HG03135 (cell line): ENCODE measurements at regions not wholly inside any gene's neighbourhood (a gene's known extent, or its start where the extent isn't known, plus 50 kb on each side); places are given as distances from the start of the nearest gene placed in this dataset.
"Not testable (repeated sequence)": the region's sequence is repeated elsewhere in the genome, so short reads cannot be mapped to it uniquely, and the experiment has no call there.

Experiments
- ATAC-seq: cut with Tn5 transposase; IDR thresholded peaks from one replicate; pipeline ENCODE4 v1.9.1; 2021; ENCODE audit warnings: mild to moderate bottlenecking, moderate library complexity; ENCODE audit not compliant: unreplicated experiment

DNA sequence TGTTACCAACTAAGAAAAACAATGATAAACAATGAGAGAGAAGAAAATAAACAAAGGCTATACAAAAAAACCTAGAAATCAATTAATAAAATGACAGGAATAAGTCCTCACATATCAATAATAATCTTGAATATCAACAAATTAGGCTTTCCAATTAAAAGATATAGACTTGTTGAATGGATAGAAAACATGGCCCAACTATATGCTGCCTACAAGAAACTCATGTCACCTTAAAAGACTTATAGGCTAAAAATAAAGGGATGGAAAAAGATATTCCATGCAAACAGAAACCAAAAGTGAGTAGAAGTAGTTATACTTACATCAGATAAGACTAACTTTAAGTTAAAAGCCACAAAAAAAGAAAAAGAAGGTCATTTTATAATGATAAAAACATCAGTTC is 183.9 kb downstream of the MYRFL start:
- no peak for ATAC-seq

DNA sequence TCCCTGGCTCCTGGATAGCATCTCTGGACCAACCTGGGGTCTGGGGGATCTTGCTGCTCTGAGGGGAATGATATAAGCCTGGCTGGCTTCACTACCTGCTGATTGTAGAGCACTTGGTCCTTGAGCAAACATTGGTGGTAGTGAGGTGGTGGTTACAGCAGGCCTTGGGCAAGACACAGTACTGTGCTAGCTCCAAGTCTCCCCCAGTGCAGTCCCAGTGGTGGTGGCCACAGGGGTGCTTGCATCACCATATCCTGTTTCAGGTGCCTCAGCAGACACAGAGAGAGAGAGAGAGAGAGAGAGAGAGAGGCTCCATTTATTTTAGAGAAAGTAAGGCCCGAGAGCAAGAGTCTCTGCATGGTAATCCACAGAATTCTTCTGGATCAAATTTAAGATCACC is 186.3 kb downstream of the MYRFL start:
- no peak for ATAC-seq

DNA sequence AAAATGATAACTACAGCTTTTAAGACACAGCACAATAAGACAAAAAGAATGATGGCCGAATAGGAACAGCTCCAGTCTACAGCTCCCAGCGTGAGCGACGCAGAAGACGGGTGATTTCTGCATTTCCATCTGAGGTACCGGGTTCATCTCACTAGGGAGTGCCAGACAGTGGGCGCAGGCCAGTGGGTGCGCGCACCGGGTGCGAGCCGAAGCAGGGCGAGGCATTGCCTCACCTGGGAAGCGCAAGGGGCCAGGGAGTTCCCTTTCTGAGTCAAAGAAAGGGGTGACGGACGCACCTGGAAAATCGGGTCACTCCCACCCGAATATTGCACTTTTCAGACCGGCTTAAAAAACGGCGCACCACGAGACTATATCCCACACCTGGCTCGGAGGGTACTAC is 188.0 kb downstream of the MYRFL start:
- ATAC-seq, result not testable (repeated sequence)

DNA sequence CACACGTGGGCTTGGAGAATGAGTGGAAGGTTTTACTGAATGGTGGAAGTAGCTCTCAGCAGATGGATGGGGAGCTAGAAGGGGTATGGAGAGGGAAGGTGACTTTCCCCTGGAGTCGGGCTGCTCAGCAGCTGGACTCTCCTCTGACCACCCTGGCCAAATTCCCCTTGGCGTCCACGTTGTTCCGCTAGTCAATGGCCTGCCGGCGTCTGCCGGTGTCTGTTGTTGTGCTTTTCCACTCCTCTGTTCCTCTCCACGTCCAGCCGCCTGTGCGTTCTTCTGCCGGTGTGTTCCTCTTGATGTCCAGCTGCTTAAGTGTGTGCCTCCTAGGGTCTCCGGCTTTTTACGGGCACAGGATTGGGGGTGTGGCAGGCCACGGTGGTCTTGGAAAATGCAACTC is 203.5 kb downstream of the MYRFL start:
- no peak for ATAC-seq

DNA sequence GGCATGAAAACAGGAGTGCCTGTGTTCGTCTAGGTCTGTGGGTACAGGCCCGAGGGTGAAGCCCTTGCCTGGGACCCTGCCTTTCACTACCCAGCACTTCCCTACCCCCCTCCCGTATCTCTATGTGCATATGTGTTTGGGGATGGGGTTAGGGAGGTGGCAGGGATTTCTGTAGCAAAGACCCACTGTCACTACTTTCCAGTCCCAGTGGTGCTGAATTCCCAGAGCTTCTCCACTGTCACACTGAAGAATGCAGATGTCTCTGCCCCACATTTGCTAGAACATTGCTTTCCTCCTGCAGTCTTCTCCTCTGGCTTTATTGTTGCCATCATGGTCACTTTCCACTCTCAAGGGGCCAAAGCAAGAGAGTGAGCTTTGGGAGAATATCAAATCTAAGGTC is 203.9 kb downstream of the MYRFL start:
- ATAC-seq, result no peak

DNA sequence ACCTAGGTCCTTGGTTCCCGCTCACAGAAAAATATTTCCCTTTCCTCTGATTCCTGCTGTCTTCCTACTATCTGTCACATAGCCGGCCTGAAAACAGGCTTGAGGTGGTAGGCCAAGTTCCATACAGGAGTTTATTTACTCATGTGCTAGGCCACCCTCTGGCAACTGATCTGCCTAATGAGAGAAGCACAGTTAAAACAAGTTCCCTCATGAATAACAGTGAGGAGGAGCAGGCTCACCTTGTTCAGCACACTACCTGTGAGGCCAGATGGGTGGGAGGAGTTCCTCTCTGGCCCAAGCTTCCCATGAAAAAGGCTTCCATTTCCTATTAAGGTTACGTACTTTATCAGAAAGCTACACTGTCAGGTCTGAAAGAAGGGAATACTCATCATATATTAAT is 206.0 kb downstream of the MYRFL start:
- no peak for ATAC-seq

DNA sequence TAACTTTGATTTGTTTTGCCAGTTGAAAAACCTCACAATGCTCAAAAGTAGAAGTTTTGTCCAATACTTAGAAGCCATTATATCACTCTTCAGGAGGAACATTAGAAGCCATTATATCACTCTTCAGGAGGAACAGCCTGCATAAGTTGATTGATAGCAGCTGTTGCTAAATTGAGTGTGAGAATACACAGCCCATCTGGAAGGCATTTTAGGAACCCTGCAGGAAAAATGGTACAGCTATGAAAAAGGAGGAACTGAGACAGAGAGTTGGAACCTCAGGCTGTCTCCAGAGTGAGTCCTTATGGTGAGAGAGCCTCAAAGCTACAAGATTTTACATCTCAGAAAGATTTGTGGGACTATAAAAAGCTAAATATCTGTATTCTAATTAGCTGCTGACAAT is 207.0 kb downstream of the MYRFL start:
- ATAC-seq, result no peak

DNA sequence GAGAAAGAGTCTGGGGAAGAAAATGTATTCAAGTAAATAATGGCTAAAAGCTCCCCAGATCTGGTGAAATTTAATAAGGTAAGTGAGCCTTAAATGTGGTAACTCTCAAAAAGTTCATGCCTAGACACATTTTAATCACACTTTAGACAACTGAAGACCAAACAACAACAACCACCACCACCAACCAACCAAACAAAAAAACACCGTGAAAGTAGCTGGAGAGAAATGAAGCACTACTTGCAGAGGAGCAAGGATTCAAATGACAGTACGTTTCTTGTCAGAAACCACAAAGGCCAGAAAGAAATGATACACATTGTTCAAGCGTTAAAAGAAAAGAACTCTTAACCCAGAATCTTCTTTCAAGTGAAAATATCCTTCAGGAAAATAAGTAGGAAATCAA is 208.3 kb downstream of the MYRFL start:
- ATAC-seq, result no peak

DNA sequence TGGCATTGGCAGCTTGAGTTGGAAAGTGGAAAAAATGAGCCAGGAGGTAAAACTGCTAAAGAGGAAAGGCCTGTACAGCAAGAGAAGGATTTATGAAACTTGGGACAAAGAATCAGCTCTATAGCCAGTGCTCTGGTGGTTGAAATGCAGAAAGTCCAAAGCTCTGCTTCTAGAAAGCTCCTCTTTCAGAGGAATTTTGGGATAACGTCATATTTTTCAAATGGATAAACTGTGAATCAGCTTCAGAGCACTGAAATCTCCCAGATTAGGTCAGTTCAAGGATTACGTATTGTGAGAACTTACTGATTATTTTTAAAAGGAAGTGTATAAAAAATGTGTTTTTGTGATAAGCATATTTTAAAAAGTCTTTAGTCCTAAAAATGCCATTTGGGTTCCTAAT is 203.1 kb upstream of the CNOT2 start:
- no peak for ATAC-seq

DNA sequence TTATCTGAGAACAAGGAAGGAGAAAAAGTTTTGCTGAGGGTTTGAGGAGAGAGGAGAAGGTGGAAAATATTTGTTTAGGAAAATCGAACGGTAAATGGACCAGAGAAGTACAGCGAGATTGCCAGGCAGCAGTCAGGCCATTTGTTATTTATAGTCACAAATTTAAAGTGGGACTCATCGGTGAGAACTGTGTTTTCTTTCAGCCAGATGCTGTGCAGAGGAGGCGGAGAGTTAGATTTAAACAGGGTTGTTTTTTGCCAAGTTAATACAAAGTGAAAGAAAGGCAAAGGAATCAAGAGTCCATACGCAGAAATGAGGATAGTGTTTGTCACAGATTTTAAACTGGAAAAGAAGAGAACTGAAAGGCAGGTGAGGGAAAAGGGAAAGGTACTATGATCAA is 200.6 kb upstream of the CNOT2 start:
- ATAC-seq, result no peak

DNA sequence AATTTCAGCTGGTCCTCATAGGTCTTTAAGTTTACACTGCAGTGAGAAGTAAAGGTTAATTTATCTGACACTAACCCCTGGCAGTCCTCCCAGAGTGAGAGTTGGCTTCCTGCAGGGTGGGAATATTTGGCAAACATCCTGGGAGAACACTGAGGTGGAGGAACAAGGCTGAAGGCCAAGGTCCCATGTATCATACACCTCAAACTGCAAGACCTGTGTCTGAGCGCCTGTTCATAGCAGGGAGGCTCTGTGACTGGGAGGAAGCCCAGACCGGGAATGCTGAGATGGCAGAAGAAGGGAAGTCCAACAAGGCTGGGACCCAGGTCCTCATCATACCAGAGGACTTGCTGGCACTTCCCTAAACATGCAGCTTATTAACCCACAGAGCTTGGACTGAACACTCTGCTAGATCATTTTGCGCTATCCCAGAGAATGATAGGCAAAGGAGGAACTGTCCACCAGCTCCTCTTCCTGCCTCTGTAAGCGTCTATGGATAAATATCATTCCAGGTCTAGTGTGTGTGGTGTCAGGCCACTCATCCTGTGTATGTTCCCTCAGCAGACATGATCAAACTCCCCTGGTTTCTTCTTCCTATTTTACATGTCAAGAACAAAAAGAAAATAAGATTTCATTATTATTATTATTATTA is 199.6 kb upstream of the CNOT2 start:
- no peak for ATAC-seq

DNA sequence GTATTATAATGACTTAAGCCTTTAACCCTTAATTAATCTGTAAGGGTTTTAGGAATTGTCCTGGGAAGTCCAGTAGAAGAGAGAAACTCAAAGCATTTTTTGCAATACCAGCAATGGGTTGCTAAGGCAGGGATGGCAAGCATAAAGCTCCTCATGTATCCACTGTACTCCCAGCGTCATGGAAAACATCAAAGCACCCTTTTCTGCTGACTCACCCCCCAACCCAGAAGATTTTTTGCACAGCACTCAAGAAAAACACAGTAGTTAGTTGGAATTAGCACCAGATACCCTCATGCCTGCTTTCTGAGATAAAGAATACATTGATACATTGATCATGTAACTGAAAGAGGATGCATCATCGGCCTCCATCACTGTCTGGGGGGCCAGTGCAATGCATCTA is 199.1 kb upstream of the CNOT2 start:
- ATAC-seq, result no peak

DNA sequence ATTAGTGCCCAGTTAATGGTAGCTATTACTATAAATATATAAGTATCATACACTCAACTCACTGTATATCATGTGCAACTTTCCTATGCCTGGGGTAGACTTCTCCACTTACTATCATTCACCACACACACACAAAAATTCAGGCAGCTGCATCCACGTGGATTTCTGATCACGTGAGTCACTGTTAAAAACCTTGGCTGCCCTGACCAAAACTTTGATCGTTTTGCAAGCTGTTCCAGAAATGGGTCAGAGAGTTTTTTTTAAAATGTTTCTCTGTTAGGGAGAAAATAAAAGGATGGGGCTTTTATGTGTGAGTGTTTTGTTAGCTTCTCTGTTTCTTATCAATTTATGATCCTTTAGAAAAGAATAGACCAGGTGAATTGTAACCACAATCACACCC is 198.2 kb upstream of the CNOT2 start:
- ATAC-seq, result no peak

DNA sequence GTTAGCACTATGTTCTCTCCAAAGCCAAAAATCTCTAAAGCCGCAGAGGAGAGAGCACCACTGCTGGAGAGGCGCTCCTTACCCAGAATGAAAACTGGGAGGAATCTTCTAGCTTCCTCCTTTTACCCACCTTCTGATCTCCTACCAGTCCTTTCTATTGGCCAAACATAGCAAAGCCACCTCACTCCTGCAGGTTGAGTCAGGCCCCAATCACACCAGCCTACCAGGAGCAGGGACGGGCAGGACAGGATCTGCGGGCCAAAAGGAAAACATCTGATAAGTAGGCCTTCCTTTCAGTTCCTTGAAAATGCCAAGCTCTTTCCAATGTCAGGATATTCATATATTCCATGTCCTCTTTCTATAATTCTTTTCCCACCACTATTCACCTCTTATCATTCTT is 197.7 kb upstream of the CNOT2 start:
- ATAC-seq, result no peak

DNA sequence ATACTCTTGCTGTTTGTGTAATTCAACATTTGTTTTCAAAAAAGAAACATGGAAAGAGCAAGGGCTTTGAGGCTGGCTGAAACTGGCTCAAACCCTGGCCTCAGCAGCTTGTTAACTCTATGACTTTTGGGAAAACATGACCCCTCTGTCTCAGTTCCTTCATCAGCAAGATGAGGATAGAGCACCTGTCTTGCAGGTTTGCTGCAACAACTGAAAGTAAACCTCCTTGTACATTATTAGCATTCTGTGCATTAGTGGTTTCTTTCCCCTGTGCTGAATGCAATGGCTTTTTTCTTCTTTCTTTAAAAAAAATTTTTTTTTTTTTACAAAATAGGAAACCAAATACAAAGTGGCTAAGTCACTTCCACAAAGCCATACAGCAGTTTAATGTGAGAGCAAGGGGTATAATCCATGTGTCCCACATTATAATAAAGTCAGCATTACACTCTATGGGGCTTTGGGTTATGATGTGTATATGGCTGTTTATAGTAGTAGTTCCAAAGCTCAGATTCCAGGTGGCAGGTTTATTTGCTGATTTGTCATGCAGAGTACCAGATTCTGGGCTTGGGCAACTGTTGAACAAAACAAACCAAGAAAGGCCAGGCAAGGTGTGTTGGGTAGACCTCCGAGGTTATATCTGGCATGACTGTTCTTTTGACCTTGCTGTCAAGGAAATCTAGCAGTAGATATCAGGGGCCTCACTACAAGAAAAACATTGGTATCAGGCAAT is 194.5 kb upstream of the CNOT2 start:
- no peak for ATAC-seq

DNA sequence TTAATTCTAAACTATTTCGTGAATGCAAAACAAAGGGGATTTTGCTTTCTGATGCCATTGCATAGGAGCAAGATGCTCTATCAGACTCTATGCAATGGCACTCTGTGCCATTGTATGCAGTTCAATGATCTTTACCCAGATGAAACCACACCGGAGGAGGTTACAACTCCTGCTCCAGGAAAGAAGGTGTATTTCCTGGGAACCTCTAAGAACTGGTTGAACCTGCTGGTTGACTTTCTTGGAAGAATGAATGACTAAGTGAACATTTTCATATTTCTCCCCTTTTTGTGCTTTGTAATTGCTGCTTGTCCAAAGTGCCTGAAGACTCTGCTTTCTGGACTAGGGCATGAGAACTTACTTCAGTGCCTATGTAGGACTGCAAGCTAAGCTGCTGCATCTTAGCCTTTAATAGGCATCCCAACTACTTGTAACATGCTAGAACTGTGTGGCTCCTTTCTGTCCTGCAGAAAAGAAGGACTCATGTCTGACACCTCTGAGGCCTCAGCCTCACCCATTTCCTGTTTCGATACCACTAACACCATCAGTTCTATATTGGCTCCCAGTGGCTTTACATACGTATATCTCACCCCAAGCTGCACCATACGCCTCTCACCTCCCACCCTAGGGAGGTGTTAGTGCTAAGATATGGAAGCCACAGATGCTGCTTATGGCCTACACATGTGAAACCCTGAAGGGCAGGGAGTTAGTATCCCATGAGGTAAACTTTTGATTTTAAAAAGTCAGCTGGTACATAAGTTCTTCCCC is 193.5 kb upstream of the CNOT2 start:
- peak; percentile 84 for ATAC-seq

DNA sequence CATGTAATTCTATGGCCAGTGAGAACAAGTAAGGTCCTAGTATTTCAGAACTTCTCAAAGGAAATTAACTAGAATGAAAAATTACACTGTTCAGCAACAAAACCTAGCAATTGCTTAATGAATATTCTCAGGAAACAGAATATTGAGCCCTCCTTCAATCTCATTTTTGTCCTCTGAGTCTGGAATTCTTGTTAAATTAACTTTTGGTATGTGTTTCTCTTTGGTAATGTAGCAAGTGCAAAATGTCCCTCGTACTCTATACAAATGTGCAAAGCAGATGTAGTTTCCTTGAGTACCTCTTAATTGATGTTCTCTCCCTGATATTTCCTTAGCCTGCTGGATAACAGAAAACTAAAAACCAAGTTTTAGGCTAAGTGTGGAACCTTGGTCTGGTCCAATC is 190.8 kb upstream of the CNOT2 start:
- no peak for ATAC-seq

DNA sequence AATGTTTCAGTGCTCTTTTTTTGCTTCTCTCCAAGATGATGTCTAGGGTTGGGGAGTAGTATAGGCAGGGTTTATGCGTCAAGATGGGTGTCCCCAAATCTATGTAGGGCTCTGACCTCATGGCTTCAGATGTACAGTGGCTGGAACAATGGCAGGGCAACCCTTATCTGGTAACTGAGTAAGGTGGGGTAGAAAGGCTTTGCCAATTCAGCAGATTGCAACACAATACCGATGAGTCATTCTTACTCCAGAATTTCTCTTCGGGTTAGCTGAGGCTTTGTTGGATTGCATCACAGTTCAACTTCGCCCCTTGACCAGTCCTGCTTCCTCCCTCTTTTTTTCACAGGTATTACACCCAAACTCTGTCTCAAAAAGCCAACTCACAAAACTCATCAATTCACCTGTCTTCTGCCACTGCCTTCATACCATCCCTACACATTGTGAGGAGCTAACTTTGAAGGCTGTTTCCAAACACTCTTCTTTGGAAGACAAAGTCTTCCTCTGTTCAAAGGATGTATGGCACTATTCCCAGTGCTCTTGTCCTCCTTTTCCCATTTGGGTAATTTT is 190.2 kb upstream of the CNOT2 start:
- no peak for ATAC-seq

DNA sequence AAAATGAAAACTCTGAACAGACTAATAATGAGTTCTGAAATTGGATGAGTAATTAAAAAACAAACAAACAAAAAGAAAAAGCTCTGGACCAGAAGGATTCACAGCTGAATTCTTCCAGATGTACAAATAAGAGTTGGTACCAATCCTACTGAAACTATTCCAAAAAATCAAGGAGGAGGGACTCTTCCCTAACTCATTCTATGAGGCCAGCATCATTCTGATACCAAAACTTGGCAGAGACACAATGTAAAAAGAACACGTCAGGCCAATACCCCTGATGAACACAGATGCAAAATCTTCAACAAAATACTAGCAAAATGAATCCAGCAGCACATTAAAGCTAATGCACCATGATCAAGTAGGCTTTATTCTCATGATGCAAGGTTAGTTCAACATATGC is 183.9 kb upstream of the CNOT2 start:
- no peak for ATAC-seq

DNA sequence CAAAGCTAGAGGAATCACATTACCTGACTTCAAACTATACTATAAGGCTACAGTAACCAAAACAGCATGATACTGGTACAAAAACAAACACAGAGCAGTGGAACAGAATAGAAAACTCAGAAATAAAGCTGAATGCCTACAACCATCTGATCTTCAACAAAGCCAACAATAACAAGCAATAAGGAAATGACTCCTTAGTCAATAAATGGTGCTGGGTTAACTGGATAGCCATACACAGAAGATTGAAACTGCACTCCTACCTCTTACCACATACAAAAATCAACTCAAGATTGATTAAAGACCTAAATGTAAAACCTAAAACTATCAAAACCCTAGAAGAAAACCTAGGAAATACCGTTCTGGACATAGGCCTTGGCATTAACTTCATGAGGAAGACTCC is 182.6 kb upstream of the CNOT2 start:
- no peak for ATAC-seq

DNA sequence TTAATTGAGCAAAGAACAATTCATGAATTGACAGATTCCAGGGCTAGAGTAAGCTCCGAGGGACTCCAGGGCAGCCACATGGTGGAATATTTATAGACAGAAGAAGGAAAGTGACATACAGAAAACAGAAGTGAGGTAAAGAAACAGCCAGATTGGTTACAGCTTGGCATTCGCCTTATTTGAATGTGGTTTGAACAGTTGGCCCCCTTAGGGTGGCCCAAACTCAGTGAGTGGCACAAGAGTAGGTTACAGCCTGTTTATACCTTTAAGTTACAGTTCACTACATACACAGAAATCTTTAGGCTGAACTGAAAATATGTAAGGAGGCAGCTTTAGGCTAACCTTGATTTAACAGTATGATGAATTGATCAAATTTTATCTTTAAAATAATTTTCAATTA is 174.5 kb upstream of the CNOT2 start:
- ATAC-seq, result no peak
